GM12891 (cell line): ENCODE measurements at regions not wholly inside any gene's neighbourhood (a gene's known extent, or its start where the extent isn't known, plus 50 kb on each side); places are given as distances from the start of the nearest gene placed in this dataset.

ENCODE experiments used
- PAX5 ChIP-seq: IDR thresholded peaks from 2 replicates; pipeline ENCODE4 v1.6.1; 2011; ENCODE audit warnings: low read length, moderate library complexity, mild to moderate bottlenecking; ENCODE audit not compliant: insufficient read depth, severe bottlenecking
- POLR2A ChIP-seq: IDR thresholded peaks from 2 replicates; pipeline ENCODE4 v1.6.1; 2011; ENCODE audit warnings: low read depth, low read length, control low read depth
- POLR2AphosphoS5 ChIP-seq: IDR thresholded peaks from 2 replicates; pipeline ENCODE4 v1.6.1; 2011; ENCODE audit warnings: low read depth, low read length, control low read depth
- SPI1 ChIP-seq: IDR thresholded peaks from 2 replicates; pipeline ENCODE4 v1.6.1; 2011; ENCODE audit warnings: low read depth, low read length, control low read depth
- TAF1 ChIP-seq: IDR thresholded peaks from 2 replicates; pipeline ENCODE4 v1.6.1; 2011; ENCODE audit warnings: low read depth, low read length, control low read depth

- TF ChIP-seq POLR2A (no peak), POLR2AphosphoS5 (no peak), PAX5 (no peak), TAF1 (no peak), SPI1 (no peak)
These were observed 83.2 kb upstream of the EYA2 start for GRCh38 chr20:46811224-46812084.
